Umbilical cord (tissue), 1 donor: ENCODE measurements at regions not wholly inside any gene's neighbourhood (a gene's known extent, or its start where the extent isn't known, plus 50 kb on each side); places are given as distances from the start of the nearest gene placed in this dataset.

Source experiments
- DNase-seq: peaks from one replicate; pipeline ENCODE4 v3.0.0-alpha.2; 2015; ENCODE audit warnings: low spot score

- no peak for DNase-seq
Measured at GRCh38 chr15:31241888-31242522, 84.6 kb upstream of the KLF13 start.

- DNase-seq = no peak
Measured at GRCh38 chr15:31243895-31244294, 82.7 kb upstream of the KLF13 start.

- DNase-seq = no peak
Measured at GRCh38 chr15:31245135-31245689, 81.4 kb upstream of the KLF13 start.

- no peak for DNase-seq
Measured at GRCh38 chr15:31245756-31246155, 80.9 kb upstream of the KLF13 start.

GRCh38 chr15:31247404-31247803, 79.2 kb upstream of the KLF13 start:
- no peak for DNase-seq

GRCh38 chr15:31248263-31248662, 78.4 kb upstream of the KLF13 start:
- DNase-seq = no peak

- no peak for DNase-seq
Measured at GRCh38 chr15:31248951-31249350, 77.7 kb upstream of the KLF13 start.

- no peak for DNase-seq
Measured at GRCh38 chr15:31250033-31250432, 76.6 kb upstream of the KLF13 start.

- no peak for DNase-seq
Measured at GRCh38 chr15:31251165-31251564, 75.5 kb upstream of the KLF13 start.

GRCh38 chr15:31252171-31252785, 74.4 kb upstream of the KLF13 start:
- no peak for DNase-seq

GRCh38 chr15:31254431-31255175, 72.0 kb upstream of the KLF13 start:
- peak; percentile 53 for DNase-seq

GRCh38 chr15:31255176-31255510, 71.5 kb upstream of the KLF13 start:
- no peak for DNase-seq

- DNase-seq = no peak
Measured at GRCh38 chr15:31255732-31256377, 70.8 kb upstream of the KLF13 start.

- DNase-seq = no peak
Measured at GRCh38 chr15:31256378-31257265, 70.0 kb upstream of the KLF13 start.

- no peak for DNase-seq
Measured at GRCh38 chr15:31257286-31257685, 69.3 kb upstream of the KLF13 start.

- DNase-seq = no peak
Measured at GRCh38 chr15:31258260-31258659, 68.4 kb upstream of the KLF13 start.

- DNase-seq = no peak
Measured at GRCh38 chr15:31259562-31260252, 66.9 kb upstream of the KLF13 start.

- no peak for DNase-seq
Measured at GRCh38 chr15:31260646-31261265, 65.9 kb upstream of the KLF13 start.

- no peak for DNase-seq
Measured at GRCh38 chr15:31261266-31262142, 65.1 kb upstream of the KLF13 start.
